ENCODE measurements at regions not wholly inside any gene's neighbourhood (a gene's known extent, or its start where the extent isn't known, plus 50 kb on each side); places are given as distances from the start of the nearest gene placed in this dataset.
"Not testable (repeated sequence)": the region's sequence is repeated elsewhere in the genome, so short reads cannot be mapped to it uniquely, and the experiment has no call there.

DNA sequence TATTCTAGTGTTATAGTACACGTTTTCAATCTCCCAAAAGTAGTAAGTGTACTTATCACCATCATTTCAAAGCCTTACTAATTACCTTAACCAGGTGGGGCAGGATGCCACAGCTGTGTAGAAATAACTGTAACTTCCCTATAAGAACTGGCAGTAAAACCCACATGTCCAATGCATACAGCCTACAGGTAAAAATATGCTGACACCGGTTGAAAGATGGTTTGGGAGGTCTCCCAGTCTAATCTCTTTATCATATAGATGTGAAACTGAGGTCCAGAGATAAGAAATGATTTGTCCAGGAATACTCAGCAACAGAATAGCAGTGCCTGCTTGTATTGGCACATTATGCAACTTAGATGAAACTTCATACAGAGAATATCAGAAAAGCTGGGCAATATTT is 322.9 kb downstream of the BCL11A start:
- no peak for DNase-seq

DNA sequence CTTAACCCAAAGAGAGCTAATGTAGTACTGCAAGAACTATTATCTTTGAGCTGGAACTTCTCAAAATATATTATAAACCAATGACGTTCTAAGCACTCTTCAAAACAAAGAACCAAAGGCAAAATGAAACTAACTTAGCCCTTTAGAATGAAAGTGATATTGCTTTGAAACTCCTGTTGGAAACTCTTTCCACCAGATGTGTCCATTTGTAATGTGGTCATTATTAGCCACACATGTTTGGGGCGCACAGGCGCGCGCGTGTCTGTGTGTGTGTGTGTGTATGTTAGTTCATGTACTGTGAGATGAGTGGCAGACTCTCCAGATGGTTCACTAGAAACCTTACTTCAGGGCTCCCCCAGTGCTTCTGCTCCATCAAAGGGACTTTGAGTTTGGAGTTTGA is 323.4 kb downstream of the BCL11A start:
- no peak for DNase-seq

DNA sequence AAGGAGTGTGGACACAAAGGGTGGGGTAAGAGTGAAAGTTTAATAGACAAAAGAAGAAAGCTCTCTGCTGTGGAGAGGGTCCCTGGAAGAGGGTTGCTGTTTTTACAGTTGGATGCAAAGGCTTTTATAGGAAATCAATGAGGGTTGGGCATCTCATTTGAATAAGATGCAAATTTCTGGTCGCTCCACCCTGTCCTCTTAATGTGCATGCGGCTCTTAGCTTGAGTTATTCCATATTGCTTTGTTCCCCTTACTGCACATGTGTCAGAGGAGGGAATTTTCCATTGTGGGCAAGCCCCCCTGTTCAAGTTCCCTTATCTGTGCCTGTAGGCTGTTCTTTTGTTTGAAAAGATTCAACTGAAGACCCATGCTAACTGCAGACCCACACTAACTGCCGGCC is 326.5 kb downstream of the BCL11A start:
- no peak for DNase-seq

DNA sequence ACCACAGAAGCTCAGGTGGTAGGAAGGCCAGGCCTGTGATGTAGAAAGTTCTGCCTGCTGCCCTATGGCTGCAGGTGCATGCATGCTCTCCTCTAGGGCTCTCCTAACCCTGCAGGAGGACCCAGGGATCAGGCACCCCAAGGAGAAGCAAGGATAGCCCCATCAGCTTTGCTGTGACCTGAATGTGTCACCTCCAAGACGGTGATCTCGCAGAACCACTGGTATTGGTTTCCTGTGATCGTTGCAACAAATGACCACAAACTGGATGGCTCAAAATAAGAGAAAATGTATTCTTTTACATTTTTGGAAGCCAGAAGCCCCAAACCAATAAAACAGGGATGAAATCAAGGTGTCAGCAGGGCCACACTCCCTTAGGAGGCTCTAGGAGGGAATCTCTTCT is 327.3 kb downstream of the BCL11A start:
- DNase-seq = no peak

DNA sequence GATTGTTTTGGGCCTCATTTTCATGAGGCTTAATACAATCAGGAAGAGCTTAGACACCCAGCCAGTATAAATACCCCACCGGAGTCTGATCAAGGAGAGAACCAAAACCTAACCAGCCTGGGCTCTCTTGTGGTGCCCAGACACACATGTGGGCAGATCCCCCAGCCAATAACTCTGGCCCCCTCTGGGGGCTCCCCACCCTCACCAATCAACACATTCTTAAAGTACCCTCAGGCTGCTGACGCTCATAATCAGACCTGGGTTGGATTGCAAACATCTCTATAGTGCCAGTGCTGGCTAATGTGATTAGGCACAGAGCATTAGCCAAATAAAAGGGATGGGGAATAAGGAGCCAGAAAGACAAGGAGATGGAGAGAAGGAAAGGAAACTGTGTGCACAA is 329.6 kb downstream of the BCL11A start:
- DNase-seq = no peak

DNA sequence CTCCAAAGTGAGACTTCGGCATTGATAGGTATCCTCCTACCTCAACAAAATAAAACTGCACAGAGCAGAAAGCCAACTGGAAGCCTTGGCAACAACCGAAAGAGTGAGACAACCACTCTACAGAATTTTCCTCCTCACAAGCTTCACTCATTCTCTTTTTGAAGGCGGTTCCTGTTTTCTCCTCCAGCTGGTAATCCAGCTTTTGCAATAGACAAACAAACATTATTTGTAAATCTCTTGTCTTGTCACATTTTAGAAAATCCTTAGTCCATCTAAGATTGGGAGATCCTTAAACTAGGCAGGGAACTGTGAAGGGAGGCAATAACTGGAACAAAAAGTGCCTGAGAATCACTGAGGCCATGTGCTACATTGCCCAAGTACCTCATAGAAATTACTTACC is 332.4 kb downstream of the BCL11A start:
- DNase-seq = no peak

DNA sequence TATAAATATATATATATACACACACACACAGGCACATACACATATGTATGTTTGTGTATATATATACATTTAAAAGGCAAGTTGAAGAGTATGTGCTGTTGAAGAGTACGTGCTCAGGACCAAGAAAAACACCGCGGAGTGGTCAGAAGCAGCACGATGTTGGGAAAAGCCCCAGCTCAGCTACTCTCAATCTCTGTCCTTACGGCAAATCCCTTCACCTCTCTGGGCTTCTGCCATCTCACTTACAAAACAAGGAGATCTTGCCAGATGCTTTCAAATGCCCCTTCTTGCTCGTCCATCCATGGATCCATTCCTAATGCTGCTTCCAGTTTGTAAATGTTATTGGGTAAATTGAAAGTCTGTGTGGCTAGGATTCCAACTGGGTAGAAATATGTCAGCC is 333.9 kb downstream of the BCL11A start:
- DNase-seq = no peak

DNA sequence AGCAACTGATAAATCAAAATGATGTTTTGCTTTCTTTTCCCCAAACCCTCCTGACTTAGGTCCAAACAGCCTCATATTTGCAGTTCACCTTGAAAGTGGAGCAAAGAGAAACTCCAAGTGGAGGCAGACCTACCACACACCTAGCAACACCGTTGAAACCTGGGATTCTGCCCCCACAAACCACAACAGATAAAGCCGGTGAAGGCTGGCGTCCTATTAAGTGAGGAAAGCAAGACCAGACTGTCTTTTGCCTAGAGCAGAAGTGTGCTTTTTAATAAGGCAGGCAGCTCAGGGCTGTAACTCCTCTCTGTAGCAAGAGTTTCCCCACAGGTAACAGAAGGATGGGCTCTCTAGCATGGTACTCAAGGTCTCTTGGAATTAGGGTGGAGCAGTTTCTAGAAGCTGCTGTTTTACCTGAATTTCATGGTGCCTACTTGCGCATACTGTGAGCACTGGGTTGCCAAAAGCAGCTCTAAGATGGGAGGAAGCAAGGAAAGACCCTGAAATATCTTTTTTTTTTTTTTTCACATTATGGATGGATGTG is 336.9 kb downstream of the BCL11A start:
- no peak for DNase-seq

DNA sequence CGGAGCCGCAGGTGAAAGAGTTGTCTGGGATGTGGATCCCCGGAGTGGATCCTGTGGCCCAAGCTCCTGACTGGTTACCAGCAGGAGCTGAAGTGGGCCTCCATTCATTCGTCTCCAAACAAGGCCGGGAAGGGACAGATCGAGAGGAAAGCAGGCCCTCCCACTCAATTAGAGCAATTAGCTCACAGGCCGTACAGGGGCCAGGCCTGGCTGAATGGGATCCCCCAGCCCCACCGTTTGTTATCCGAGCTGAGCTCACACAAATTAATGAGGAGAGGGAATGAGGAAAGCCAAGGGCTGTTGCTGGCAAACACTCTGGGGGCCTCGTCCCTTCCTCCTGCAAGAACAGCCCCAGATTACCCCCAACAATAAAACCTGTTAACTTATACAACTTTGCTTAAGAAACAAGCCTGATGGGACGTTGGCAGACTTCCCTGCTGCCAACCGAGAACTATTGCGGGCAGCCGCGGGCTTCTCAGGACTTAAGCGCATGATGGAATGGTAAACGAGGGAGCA is 338.0 kb downstream of the BCL11A start:
- no peak for DNase-seq

DNA sequence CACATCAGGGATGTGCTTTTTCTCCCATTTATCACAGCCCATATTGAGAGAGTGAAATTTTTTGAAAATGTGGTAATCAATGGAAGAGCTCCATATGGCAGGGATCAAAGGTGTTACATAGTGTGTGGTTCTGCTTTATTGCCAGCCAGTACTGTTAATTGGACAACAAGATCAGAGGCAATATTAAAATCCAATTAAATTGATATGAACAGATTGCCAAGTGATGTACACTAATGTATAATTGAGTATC is 338.9 kb downstream of the BCL11A start:
- no peak for DNase-seq

DNA sequence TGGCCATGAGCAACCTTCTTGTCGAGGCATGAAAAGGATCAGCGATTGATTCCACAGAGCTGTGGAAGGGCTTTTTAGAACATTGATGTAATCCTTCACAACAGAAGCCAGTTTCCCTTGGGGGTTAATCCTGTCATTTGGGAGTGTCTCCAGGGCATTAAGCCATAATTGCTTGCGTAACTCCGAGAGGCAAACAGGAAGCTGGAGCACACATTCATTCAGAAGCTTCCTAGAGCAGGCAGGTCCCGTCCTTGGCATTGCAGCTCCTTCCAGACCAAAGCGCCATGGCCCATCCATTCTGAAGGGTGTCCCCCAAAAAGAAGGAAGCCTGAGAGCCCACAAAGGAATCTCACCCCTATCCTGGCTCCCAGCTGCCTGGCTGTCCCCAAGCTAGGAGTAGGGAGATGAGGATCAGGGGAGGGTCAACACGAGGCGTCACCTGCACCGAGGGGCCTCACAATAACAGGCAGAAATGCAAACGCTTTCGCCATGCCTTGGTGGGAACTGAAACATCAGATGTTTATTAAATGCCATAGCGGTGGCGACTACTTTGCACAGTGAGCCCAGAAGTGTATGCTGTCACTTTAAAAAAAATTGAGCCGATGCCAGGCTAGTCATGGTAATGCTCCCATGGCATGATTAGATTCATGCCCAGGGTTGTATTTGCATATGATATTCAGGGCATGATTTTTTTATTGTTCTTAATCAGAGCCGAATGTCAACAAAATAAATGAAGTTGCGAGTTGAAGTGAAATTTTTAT is 339.4 kb downstream of the BCL11A start:
- DNase-seq = no peak

DNA sequence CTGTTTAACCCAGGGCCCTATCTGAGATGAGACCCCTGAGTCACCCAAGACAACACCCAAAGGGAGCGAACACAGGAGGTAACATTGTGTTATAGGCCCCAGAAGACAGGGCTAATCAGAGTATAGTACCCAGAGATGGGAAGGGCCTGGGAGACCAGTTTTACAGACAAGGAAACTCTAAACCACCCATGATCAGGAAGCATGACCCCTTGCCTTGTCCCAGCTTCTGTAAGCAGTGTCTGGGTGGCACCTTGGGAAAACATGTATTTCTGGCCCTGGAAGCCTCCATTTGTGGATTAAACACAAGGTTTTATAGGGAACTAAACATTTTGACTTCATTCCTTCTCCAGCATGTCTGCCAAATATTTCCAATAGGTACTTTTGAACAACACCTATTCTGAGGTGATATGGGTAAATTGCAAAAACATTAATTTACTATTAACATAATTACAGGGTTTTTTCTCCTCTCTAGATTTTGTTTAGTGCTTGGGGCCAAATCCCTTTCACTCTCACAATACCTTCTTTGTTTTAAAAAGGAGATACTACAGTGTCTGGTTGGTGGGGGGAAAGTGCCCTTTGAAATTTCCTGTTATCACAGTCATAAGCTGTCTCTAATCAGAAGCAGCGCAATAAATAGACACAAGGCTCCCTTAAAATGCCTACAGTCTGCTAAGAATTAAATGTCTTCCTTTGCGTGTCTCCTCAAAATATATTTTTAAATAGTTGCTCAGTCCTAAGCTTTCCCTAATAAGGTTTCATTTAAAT is 341.1 kb downstream of the BCL11A start:
- DNase-seq = no peak

DNA sequence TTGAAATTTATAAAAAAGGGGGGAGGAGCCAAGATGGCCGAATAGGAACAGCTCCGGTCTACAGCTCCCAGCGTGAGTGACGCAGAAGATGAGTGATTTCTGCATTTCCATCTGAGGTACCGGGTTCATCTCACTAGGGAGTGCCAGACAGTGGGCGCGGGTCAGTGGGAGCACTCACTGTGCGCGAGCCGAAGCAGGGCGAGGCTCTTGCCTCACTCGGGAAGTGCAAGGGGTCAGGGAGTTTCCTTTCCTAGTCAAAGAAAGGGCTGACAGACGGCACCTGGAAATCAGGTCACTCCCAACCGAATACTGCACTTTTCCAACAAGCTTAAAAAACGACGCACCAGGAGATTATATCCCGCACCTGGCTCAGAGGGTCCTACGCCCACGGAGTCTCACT is 364.4 kb downstream of the BCL11A start:
- DNase-seq = not testable (repeated sequence)

DNA sequence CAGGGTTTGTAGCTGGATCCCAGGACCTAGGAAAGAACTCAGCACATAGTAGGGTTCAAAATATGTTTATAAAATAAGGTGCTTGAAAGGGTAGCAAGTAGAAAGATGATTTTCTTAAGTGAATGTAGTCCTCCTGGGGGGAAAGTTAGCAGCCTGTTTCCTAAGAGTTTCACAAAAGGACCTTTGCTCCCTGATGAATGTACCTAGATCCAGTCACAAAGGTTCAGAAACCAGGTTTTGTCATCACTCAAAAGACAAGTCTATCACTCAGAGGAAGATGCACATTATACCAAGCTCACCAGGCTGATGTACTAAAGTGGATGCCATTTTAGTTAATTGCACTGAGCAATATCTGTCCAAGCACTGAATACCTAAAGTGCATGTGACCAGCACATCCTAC is 378.2 kb downstream of the BCL11A start:
- no peak for DNase-seq

DNA sequence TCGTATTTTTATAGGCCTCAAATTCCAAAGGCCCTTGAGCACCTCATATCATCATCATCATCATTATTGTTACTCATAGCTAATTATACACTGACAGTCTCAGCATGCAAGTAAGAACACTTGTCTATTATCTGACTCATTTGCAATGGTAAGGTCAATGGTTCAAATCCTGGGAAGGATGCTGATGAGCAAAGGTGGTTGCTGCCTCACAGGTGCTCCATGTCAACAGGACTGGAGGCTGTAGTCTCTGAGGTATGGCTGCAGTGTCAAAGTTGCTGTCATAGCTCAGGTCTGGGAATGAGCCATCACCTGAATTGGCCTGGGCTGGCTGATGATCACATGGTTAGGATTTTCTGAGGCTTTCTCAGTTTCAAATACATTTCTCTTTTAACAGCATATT is 379.3 kb downstream of the BCL11A start:
- no peak for DNase-seq

DNA sequence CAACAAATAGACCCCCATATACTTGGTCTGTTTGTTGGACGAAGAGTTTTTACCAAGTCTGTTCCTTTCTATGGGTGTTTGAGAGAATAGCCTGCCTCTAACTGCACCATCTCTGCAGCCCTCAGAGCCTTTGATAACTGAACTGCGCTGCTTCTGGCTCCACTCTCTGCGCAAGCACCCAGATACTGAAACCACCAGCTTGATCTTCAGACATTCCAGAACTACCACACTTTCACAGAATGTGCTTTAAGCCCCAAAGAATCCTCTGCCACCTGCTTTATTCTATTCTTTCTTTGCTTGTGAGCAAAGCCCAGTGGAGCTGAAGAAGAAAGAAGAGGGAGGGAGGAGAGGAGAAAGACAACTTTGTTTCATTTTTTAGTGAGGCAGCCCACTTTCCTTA is 380.7 kb downstream of the BCL11A start:
- no peak for DNase-seq

DNA sequence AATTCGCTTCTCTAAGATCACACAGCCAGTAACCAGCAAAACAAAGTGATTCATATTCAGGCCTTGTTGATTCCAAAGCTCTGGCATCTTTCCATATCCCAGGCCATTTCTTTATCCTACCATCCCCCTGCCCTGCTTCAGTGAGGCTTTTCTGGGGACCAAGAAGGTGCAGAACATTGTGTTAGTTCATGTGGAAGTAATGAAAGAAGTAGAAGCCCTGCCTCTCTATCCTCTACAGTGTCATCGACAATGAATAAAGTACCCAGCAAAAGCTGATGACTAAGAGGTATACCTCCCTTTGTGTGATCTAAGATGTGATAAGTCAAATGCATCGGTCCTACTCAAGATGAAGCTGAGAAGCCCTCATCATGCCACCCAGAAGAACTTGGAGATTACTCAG is 383.2 kb downstream of the BCL11A start:
- no peak for DNase-seq

DNA sequence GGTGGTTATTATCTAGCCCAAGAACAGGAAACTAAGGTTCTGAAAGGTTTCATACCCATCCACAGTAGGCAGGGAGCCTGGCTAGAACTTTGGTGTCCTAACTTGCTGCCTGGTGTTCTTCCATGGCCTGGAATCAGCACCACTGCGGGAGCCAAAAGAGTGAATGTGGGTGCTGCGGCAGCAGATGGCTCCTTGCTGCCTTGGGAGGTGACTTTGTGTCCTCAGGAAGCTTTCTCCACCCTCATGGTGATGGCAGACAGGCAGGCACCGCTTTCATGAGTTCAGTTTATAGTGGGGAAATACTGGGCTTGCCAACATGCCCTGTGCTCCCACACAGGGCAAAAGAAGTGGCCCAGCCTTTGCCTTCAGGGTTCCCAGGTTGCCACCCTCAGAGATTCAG is 385.2 kb downstream of the BCL11A start:
- DNase-seq = no peak

DNA sequence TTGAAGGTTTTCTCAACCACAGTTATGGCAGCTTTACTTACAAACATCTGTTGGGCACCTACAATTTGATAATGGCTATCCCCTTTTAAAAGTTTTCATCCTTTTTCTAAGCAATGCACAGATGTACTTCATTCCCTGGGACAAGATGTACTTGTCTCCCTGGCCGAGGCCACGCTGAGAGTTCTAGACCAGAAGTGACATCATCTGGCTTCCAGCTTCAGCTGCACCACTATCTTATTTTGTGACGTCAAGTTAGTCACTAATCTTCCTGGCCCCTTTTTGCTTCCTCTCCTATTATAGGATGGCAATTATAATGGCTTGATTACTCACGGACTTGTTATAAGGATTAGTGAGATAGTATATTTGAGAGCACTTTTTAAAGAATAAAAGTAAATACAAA is 386.4 kb downstream of the BCL11A start:
- no peak for DNase-seq

DNA sequence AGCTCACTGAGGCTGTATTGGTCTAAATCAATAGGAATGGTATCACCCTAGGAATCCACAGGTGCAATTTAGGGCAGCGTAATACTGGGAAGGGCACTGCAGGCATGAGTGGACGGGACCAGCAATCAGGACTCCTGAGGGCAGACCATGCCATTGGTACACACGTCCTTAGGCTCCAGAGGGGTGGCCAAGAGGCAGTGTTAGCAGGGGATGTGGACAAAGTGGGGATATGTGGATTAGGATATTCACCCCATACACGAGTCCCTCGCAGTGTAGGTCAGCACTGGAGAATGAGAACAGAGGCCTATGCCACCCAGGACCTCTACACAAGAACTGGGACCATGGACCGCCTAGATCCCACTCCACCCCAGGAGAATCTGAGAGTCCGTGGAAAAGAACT is 389.8 kb downstream of the BCL11A start:
- no peak for DNase-seq

DNA sequence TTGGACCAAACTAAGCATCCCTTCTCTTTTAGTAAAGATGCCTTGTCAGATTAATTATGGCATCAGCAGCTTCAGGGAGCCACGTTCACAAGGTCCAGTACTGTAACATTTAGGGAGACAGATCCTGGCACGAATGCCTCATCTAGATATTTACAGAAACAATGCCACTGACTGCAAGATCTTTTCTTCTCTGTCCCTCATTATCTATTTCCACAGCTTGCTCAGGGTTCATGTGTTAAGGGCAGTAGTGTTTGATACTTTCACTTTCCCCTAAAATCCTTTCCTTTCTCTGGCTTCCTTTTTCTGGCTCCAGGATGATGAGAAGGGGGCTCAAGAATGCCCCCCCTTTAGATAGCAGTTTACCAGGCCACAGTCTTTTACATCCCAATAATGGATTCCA is 393.9 kb downstream of the BCL11A start:
- DNase-seq = no peak

DNA sequence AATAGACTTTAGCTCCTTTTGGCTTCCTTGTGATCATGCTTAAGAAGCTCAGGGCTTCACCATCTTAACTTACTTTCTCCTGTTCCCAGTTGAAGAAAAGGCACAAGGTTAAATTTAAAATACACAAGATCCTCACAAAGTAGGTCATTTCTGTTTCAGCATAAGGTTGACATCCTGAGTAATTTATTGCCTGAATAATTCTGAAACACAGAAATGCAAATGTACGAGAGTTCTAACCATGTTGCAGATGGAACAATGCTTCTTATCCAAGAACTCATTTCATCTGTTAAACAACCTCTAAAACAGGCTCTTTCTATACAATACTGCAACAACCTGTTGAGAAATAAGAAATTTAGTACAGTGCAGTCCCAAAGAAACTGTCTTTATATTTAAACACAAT is 395.2 kb downstream of the BCL11A start:
- DNase-seq = no peak

DNA sequence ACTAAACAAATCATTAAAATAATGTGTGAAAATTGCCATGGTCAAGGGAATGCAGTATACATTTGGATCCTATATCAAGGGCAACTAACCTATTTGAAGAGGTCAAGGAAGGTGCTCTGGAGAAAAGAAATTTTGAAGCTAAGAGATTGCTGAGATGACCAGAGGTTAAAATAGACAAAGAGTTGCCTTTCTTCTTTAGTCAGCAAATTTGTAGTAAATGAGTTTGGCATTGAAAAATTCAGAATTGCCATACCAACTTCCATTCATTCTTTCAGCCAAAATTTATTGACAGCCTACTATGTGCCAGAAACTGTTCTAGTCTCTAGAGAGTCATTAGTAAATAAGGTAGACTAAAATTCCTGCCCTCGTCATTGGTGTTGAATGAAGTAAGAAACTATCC is 396.2 kb downstream of the BCL11A start:
- no peak for DNase-seq

DNA sequence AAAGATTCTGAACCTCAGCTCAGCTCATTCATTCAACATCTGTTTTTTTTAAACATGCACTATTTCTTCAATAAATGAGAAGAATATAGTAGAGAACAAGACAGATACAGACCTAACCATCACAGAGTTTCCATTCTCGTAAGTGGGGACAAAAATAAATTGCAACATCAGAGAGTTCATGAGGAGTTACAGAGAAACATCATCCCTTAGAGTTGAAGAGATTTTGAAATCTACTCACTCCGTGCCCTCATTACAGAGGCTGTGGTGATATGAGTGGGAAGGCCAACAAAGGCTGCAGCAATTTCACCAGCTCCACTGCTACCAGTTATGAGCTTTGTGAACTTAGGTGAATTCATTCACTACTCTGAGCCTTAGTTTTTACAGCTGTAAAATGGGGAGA is 399.3 kb downstream of the BCL11A start:
- no peak for DNase-seq
